ENCODE measurements at regions not wholly inside any gene's neighbourhood (a gene's known extent, or its start where the extent isn't known, plus 50 kb on each side); places are given as distances from the start of the nearest gene placed in this dataset.

DNA sequence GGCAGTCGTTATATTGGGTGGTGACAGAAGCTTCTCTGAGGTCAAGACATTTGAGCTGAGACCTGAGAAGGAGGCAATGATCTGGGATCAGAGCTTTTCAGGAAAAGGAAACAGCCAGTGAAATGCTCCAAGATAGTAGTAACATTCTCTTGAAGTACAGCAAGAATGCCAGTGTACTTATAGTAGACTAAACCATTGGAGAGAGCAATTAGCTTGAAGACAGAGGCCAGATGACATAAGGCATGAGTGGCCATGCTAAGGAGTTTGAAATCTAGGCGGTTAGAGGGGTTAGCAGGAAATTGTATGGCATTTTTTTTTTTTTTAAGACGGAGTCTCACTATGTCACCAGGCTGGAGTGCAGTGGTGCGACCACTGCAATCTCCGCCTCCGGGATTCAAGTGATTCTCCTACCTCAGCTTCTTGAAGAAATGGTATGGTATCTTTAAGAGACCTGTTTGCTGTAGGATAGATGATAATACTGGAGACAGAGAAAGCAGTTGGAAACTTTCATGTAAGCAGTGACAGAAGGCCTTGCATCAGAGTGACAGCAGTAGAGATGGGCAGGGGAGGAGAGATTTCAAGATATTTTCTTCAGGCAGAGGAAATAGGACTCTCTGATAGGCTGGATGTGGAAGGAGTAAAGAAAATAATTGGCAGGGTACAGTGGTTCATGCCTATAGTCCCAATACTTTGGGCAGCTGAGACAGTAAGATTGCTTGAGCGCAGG is 482.2 kb upstream of the PAPPA start:
- no peaks in the 10 kb centered on the region for H3K27me3 ChIP-seq (ENCODE audit: insufficient read depth, poor library complexity, severe bottlenecking)
- peaks cover 52% of the 10 kb centered on the region for H3K4me1 ChIP-seq (ENCODE audit: insufficient read depth, poor library complexity, severe bottlenecking)
- no peaks in the 10 kb centered on the region for H3K9me3 ChIP-seq (ENCODE audit: severe bottlenecking)
- H3K27ac ChIP-seq (ENCODE audit: poor library complexity, severe bottlenecking), result peak overlapping the region; percentile 98
- H3K36me3 ChIP-seq (ENCODE audit: low read depth), result no peaks in the 10 kb centered on the region
- no peak for ATAC-seq (ENCODE audit: low read depth)
- TF ChIP-seq, protein P1, sequence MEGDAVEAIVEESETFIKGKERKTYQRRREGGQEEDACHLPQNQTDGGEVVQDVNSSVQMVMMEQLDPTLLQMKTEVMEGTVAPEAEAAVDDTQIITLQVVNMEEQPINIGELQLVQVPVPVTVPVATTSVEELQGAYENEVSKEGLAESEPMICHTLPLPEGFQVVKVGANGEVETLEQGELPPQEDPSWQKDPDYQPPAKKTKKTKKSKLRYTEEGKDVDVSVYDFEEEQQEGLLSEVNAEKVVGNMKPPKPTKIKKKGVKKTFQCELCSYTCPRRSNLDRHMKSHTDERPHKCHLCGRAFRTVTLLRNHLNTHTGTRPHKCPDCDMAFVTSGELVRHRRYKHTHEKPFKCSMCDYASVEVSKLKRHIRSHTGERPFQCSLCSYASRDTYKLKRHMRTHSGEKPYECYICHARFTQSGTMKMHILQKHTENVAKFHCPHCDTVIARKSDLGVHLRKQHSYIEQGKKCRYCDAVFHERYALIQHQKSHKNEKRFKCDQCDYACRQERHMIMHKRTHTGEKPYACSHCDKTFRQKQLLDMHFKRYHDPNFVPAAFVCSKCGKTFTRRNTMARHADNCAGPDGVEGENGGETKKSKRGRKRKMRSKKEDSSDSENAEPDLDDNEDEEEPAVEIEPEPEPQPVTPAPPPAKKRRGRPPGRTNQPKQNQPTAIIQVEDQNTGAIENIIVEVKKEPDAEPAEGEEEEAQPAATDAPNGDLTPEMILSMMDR (IDR thresholded peaks at IDR 0.05; ENCODE audit: poor library complexity, severe bottlenecking), result no peak
- H3K4me3 ChIP-seq (ENCODE audit: severe bottlenecking), result no peak overlapping the region
- DNase-seq (ENCODE audit: low spot score), result no peak

DNA sequence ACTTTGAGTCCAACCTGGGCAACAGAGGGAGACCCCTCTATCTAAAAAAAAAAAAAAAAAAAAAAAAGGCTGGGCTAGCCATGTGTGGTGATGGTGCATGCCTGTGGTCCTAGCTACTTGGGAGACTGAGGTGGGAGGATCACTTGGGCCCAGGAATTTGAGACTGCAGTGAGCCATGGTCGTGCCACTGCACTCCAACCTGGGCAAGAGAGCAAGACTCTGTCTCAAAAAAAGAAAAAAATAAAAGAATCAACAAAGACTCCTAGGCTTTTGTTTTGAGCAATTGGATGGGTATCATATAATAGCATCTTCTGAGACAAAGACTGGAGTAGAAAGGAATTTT is 481.7 kb upstream of the PAPPA start:
- no peaks in the 10 kb centered on the region for H3K36me3 ChIP-seq (ENCODE audit: low read depth)
- peak overlapping the region; percentile 98 for H3K27ac ChIP-seq (ENCODE audit: poor library complexity, severe bottlenecking)
- no peaks in the 10 kb centered on the region for H3K27me3 ChIP-seq (ENCODE audit: insufficient read depth, poor library complexity, severe bottlenecking)
- ATAC-seq (ENCODE audit: low read depth) (no peak; the same call in 2 of the 3 replicates), DNase-seq (ENCODE audit: low spot score) (no peak)
- H3K4me3 ChIP-seq (ENCODE audit: severe bottlenecking), result no peak overlapping the region
- TF ChIP-seq, protein P1 (IDR thresholded peaks at IDR 0.05; ENCODE audit: poor library complexity, severe bottlenecking), result no peak
- peaks cover 52% of the 10 kb centered on the region for H3K4me1 ChIP-seq (ENCODE audit: insufficient read depth, poor library complexity, severe bottlenecking)
- H3K9me3 ChIP-seq (ENCODE audit: severe bottlenecking), result peaks cover under 1% of the 10 kb centered on the region

DNA sequence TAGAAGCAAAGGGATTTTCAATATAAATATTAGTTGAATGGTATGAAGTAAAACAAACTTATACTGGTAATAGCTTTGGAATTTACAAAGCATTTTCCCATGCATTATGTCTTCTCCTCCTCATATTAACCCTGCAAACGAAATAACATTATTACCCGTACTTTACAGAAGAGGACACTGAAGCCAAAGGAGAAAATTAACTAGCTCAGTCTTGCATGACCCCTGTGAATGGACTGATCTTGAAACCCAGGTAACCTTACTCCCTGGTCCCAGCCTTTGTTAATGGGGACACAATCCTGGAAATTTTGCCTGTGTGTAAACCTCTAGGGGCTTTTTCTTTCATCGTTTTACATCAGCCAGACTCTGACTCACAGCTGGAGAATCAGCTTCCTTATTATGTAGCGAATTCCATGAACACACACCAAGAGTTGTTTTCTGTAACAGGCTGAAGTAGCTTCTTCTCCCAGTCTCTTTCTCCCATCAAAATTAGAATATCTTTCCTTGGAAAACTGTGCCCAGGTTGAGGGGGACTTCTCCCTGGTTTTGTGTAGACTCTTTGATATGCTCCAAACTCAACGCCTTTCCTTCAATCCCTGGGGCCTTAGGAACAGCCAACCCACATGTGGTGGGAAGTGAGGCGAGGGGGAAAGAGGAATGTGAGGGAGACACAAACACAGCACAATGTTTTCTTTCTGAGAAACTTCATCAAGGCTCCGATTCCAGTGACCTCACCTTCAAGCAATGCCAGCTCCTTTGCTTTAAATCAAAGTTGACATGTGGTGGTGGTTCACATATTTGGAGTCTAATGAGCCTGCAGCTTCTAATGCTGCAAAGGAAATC is 480.9 kb upstream of the PAPPA start:
- Histone ChIP-seq H3K4me1 (ENCODE audit: insufficient read depth, poor library complexity, severe bottlenecking) (peaks cover 47% of the 10 kb centered on the region), H3K27me3 (ENCODE audit: insufficient read depth, poor library complexity, severe bottlenecking) (no peaks in the 10 kb centered on the region)
- DNase-seq (ENCODE audit: low spot score), result peak; percentile 61

DNA sequence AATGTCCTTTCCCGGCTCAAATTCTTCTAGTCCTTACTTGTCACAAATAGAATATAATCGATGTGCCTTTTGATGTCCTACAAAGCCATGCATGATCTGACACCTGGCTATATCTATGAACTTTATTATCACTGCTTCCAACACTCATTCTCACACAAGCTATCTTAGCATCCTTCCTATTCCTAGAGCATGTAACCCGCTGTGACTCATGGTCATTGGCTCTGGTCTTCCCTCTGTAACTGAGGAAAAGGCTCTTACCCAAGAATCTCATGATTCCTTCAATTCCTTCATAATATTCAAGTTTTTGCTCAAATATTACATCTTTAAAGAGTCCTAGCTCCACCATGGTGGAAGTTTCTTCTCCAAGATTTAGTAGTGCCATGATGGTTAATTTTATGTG is 480.0 kb upstream of the PAPPA start:
- Histone ChIP-seq H3K27ac (ENCODE audit: poor library complexity, severe bottlenecking) (peak overlapping the region; percentile 98), H3K4me1 (ENCODE audit: insufficient read depth, poor library complexity, severe bottlenecking) (peaks cover 40% of the 10 kb centered on the region), H3K4me3 (ENCODE audit: severe bottlenecking) (no peak overlapping the region), H3K9me3 (ENCODE audit: severe bottlenecking) (peaks cover 4% of the 10 kb centered on the region), H3K27me3 (ENCODE audit: insufficient read depth, poor library complexity, severe bottlenecking) (no peaks in the 10 kb centered on the region), H3K36me3 (ENCODE audit: low read depth) (no peaks in the 10 kb centered on the region)
- TF ChIP-seq, protein P1 (IDR thresholded peaks at IDR 0.05; ENCODE audit: poor library complexity, severe bottlenecking), result no peak
- ATAC-seq (ENCODE audit: low read depth) (no peak), DNase-seq (ENCODE audit: low spot score) (no peak)

More for the DNA sequence above, 480.9 kb upstream of the PAPPA start:
- H3K27ac ChIP-seq (ENCODE audit: poor library complexity, severe bottlenecking), result peak overlapping the region; percentile 98
- H3K4me3 ChIP-seq (ENCODE audit: severe bottlenecking), result no peak overlapping the region
- no peaks in the 10 kb centered on the region for H3K36me3 ChIP-seq (ENCODE audit: low read depth)
- H3K9me3 ChIP-seq (ENCODE audit: severe bottlenecking), result peaks cover 4% of the 10 kb centered on the region
- TF ChIP-seq, protein P1 (IDR thresholded peaks at IDR 0.05; ENCODE audit: poor library complexity, severe bottlenecking), result peak; percentile 41
- peak; percentile 77 for ATAC-seq (ENCODE audit: low read depth)
